Adrenal gland (tissue), 9 donors: ENCODE measurements at regions not wholly inside any gene's neighbourhood (a gene's known extent, or its start where the extent isn't known, plus 50 kb on each side); places are given as distances from the start of the nearest gene placed in this dataset.

ENCODE experiments used
- DNase-seq, 7 donors: peaks; one replicate each; pipeline ENCODE4 v3.0.0-alpha.2; 2019 to 2020
- H3K27ac ChIP-seq, 5 donors: fragments of 200-600 bp; sonication (generic) in 4 of 5; 1 replicate in 3 of 5; 2 replicates in 2 of 5; pipeline versions ENCODE4 v1.5.1 to v1.8.0; 2016 to 2020; ENCODE audit warnings: mild to moderate bottlenecking in 1 of 5
- H3K27me3 ChIP-seq: fragments of 200-600 bp; 2 replicates; pipeline ENCODE4 v1.8.0; 2021
- H3K36me3 ChIP-seq, 2 donors: fragments of 200-600 bp; replicated peaks in 1 of 2; 1 replicate in 1 of 2; 2 replicates in 1 of 2; pipeline versions ENCODE4 v1.5.1 to v1.8.0; 2018 to 2022
- H3K4me1 ChIP-seq, 2 donors: fragments of 200-600 bp; replicated peaks in 1 of 2; 1 replicate in 1 of 2; 2 replicates in 1 of 2; pipeline versions ENCODE4 v1.5.1 to v1.8.0; 2018 to 2021
- H3K4me3 ChIP-seq, 4 donors: fragments of 200-600 bp; sonication (generic) in 3 of 4; one replicate each; pipeline ENCODE4 v1.5.1; 2016 to 2018
- H3K9me3 ChIP-seq, 3 donors: fragments of 200-600 bp; sonication (generic) in 1 of 3; replicated peaks in 1 of 3; 1 replicate in 2 of 3; 2 replicates in 1 of 3; pipeline versions ENCODE4 v1.5.1 to v1.8.0; 2016 to 2021
- POLR2A ChIP-seq, 2 donors: fragments of 450-650 bp; IDR thresholded peaks; one replicate each; pipeline ENCODE4 v1.6.1; 2017; ENCODE audit warnings: antibody characterized with exemption in 2 of 2, mild to moderate bottlenecking in 2 of 2, moderate library complexity in 1 of 2
- WGBS, 4 donors: extraction: QIAGEN DNeasy Blood & Tissue Kit in 2 of 4; methylation state at CpG; one replicate each; pipeline versions ENCODE4 v1.1.5 to v1.1.7; 2013 to 2017; 5-methylcytosine and 5-hydroxymethylcytosine counted together
- intact Hi-C, 2 donors: fragments of 100-400 bp; cut with DNase I; formaldehyde crosslinking; loops; one replicate each; pipeline versions ENCODE4 v1.14.1 to v1.15.0; 2022 to 2023
- TF ChIP-seq, protein P1 (sequence below), 6 experiments: fragments of 450-650 bp in 4 of 6; fragments of 200-600 bp in 2 of 6; sonication (generic) in 1 of 6; IDR thresholded peaks; 1 replicate in 5 of 6; 2 replicates in 1 of 6; pipeline versions ENCODE4 v1.5.1 to v1.8.0; 2016 to 2021; ENCODE audit warnings: antibody characterized with exemption in 6 of 6, mild to moderate bottlenecking in 2 of 6, moderate library complexity in 1 of 6
- donor health status: healthy with polysubstance abuse.
- donor health status: Bipolar disorder and iron deficiency.
- donor health status: DM: yes; HTN: yes; CAD: no.
- donor health status: DM: no; HTN: no; CAD: no.
- donor health status: DM: no; HTN: no; CAD: no.

DNA sequence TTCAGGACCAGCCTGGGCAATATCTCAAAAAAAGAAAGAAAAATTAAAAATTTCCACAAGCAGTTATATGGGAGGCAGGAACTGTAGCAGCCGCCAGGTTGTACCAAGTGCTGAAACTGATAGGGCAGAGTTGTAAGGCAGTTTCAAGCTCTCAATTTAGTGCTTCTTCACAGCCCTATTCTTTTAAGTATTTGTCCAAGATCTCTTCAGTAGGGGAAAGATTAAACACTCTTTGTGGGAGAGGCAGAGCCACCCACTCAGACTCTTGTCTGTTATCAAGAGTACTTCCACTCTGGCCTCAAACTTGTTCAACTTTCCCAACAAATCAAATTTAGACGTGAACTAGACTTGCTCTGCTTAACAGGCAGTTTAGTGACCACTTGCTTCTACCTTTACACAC, 228.7 kb downstream of the REEP3 start:
- Histone ChIP-seq H3K27ac (no peak overlapping the region), H3K36me3 (no peaks in the 10 kb centered on the region), H3K27me3 (no peaks in the 10 kb centered on the region), H3K4me1 (no peaks in the 10 kb centered on the region), H3K9me3 (no peaks in the 10 kb centered on the region), H3K4me3 (no peak overlapping the region)
- TF ChIP-seq, protein P1, sequence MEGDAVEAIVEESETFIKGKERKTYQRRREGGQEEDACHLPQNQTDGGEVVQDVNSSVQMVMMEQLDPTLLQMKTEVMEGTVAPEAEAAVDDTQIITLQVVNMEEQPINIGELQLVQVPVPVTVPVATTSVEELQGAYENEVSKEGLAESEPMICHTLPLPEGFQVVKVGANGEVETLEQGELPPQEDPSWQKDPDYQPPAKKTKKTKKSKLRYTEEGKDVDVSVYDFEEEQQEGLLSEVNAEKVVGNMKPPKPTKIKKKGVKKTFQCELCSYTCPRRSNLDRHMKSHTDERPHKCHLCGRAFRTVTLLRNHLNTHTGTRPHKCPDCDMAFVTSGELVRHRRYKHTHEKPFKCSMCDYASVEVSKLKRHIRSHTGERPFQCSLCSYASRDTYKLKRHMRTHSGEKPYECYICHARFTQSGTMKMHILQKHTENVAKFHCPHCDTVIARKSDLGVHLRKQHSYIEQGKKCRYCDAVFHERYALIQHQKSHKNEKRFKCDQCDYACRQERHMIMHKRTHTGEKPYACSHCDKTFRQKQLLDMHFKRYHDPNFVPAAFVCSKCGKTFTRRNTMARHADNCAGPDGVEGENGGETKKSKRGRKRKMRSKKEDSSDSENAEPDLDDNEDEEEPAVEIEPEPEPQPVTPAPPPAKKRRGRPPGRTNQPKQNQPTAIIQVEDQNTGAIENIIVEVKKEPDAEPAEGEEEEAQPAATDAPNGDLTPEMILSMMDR (IDR thresholded peaks at IDR 0.05): no peak
- no peak for TF ChIP-seq POLR2A (IDR thresholded peaks at IDR 0.05)
- no peak for DNase-seq
- intact Hi-C loops: no loop called here
- 75 to 78% (median 78%) methylated on average over 2 of the region's 2 CpGs; no CpG with 5 or more reads in 1 of the 4 donors for WGBS, 4 donors

DNA sequence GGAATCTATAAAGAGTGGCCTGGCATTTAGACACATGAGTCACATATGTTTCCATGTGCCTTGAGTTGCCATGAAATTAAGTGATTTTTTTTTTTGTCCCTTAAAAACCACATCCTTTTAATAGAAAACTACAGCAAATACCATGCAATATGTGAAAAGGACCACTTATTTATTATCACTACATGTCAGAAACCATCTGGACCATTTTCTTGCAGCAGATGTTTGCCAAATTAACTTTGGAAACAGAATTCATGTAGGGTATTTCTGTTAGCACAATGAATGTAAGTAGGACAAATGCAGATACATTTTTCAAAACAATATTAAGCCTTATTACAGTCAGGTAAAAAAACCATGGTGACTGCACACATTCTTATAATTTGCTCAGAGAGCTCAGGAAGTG, 230.6 kb downstream of the REEP3 start:
- TF ChIP-seq POLR2A (IDR thresholded peaks at IDR 0.05): no peak
- TF ChIP-seq, protein P1 (IDR thresholded peaks at IDR 0.05): no peak
- no peak for DNase-seq
- no peaks in the 10 kb centered on the region for H3K27me3 ChIP-seq
- no peaks in the 10 kb centered on the region for H3K36me3 ChIP-seq
- H3K27ac ChIP-seq: no peak overlapping the region
- intact Hi-C loops: no loop called here
- H3K4me3 ChIP-seq: no peak overlapping the region
- no peaks in the 10 kb centered on the region for H3K4me1 ChIP-seq
- no peaks in the 10 kb centered on the region for H3K9me3 ChIP-seq

DNA sequence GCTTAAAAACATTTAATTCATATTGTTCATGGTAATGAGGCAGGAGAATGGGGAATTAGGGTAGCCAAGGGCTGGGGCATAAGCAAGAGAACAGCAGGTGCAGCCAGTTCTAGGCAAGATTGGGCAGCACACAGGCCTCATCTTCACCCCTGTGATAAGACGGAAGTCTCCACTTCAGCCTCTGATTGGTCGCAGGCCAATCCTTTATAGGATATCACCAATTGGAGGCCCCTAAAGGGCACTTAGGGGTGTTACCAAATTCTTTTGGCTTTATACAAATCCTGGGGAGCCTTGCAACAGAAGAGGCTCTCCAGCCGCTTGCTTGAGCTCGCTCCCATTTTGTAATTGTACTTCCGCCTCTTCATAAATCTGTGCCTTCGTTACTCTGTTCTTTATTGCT, 231.1 kb downstream of the REEP3 start:
- TF ChIP-seq, protein P1 (IDR thresholded peaks at IDR 0.05): no peak
- TF ChIP-seq POLR2A (IDR thresholded peaks at IDR 0.05): no peak
- H3K9me3 ChIP-seq: no peaks in the 10 kb centered on the region
- intact Hi-C loops: no loop called here
- H3K4me3 ChIP-seq: no peak overlapping the region
- no peak for DNase-seq
- no peak overlapping the region for H3K27ac ChIP-seq
- H3K4me1 ChIP-seq: no peaks in the 10 kb centered on the region
- no peaks in the 10 kb centered on the region for H3K27me3 ChIP-seq
- WGBS, 4 donors: 94 to 98% (median 95%) methylated on average over 6 of the region's 6 CpGs
- H3K36me3 ChIP-seq: no peaks in the 10 kb centered on the region

GRCh38 chr10:63753808-63754207, 232.6 kb downstream of the REEP3 start:
- no peak overlapping the region for H3K27ac ChIP-seq
- no peaks in the 10 kb centered on the region for H3K36me3 ChIP-seq
- no peak for DNase-seq
- no peaks in the 10 kb centered on the region for H3K27me3 ChIP-seq
- 67 to 77% (median 75%) methylated on average over 2 of the region's 2 CpGs for WGBS, 4 donors
- no peak overlapping the region for H3K4me3 ChIP-seq
- no peak for TF ChIP-seq POLR2A (IDR thresholded peaks at IDR 0.05)
- TF ChIP-seq, protein P1 (IDR thresholded peaks at IDR 0.05): no peak
- intact Hi-C loops: no loop called here
- H3K9me3 ChIP-seq: no peaks in the 10 kb centered on the region
- H3K4me1 ChIP-seq: no peaks in the 10 kb centered on the region
